C4-2B (cell line): ENCODE measurements at regions not wholly inside any gene's neighbourhood (a gene's known extent, or its start where the extent isn't known, plus 50 kb on each side); places are given as distances from the start of the nearest gene placed in this dataset.

Experiments
- CTCF ChIP-seq: fragments of 450-650 bp; conservative IDR thresholded peaks from 2 replicates; pipeline ENCODE4 v1.5.1; 2017; ENCODE audit warnings: mild to moderate bottlenecking
- ZFX ChIP-seq: fragments of 450-650 bp; IDR thresholded peaks from 2 replicates; pipeline ENCODE4 v1.6.1; 2017

- TF ChIP-seq CTCF: no peak
- no peak for TF ChIP-seq ZFX
Observed at GRCh38 chr17:31588512-31588911, 197.0 kb downstream of the RAB11FIP4 start.
